GM12865 (cell line): ENCODE measurements at regions not wholly inside any gene's neighbourhood (a gene's known extent, or its start where the extent isn't known, plus 50 kb on each side); places are given as distances from the start of the nearest gene placed in this dataset.

Experiments used
- DNase-seq: peaks from one replicate; pipeline ENCODE4 v3.0.0; 2010; ENCODE audit warnings: low read depth
- H3K4me3 ChIP-seq: 2 replicates; pipeline ENCODE4 v1.5.1; 2011; ENCODE audit warnings: mild to moderate bottlenecking, low read depth, low read length, control low read depth
- TF ChIP-seq, protein P1 (sequence below): IDR thresholded peaks from 2 replicates; pipeline ENCODE4 v1.5.1; 2011; ENCODE audit warnings: low read length, control low read depth, low read depth, inconsistent platforms; ENCODE audit not compliant: insufficient read depth; ENCODE audit errors: missing control alignments

DNA sequence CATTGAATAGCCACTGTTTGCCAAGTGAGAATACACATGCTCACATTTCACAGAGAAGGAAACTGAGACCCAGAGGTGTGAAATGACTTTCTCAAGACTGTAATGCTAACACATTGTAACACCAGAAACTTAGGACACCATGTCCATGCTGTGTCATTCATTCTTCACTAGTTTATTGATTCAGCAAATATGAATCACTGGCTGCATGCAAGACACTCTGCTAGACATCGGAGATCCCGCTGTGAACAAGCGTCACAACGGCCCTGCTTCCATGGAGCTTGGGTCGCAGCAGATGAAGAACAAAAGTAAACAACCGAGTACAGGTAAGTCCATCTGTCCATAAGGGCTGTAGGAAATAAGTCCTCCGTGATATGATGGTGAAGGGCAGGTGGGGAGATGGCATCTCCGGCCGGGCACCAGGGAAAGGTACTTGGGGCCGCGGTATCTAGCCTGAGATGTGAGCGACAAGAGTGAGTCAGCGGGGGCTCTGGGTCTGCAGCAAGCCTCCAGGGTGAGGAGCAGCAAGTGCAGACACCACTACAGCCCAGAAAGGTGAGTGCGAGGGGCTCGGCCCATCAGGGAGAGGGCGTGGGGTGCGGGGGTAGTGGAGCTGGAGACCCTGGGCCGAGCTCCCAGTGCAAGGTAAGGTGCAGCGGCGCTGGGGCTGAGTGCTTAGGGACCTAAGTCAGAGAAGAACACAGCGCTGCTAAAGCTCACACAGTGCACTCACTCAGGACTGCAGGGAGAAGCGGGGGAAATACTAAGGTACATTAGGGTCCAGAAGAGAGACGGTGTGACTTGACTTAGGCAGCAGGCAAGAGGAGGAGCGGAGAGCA lies 391.2 kb downstream of the FBXO15 start:
- TF ChIP-seq, protein P1, sequence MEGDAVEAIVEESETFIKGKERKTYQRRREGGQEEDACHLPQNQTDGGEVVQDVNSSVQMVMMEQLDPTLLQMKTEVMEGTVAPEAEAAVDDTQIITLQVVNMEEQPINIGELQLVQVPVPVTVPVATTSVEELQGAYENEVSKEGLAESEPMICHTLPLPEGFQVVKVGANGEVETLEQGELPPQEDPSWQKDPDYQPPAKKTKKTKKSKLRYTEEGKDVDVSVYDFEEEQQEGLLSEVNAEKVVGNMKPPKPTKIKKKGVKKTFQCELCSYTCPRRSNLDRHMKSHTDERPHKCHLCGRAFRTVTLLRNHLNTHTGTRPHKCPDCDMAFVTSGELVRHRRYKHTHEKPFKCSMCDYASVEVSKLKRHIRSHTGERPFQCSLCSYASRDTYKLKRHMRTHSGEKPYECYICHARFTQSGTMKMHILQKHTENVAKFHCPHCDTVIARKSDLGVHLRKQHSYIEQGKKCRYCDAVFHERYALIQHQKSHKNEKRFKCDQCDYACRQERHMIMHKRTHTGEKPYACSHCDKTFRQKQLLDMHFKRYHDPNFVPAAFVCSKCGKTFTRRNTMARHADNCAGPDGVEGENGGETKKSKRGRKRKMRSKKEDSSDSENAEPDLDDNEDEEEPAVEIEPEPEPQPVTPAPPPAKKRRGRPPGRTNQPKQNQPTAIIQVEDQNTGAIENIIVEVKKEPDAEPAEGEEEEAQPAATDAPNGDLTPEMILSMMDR = no peak
- no peak overlapping the region for H3K4me3 ChIP-seq
- DNase-seq = no peak

- TF ChIP-seq, protein P1 = no peak
- no peak for DNase-seq
- H3K4me3 ChIP-seq = no peak overlapping the region
These were observed 394.7 kb downstream of the FBXO15 start for GRCh38 chr18:73752965-73753364.

DNA sequence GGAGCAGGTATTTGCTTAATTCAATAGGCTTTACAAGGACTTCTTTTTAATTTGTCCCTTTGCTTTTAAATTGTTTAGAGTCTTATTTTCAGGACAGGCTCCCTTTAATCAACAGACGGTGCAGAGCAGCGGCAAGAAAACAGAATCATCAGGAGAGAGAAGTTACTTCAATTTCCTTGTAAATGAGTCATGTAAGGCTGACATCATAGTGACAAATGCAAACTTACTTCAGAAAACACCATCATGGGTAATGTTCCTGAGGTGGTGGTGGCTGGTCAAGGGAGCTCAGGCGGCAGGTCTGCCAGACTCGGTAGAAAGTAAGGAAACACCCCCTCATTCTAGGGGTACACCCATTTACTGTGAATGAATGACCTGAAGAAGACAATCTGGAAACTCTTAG lies 395.1 kb downstream of the FBXO15 start:
- no peak for DNase-seq
- H3K4me3 ChIP-seq = no peak overlapping the region
- TF ChIP-seq, protein P1 = no peak

DNA sequence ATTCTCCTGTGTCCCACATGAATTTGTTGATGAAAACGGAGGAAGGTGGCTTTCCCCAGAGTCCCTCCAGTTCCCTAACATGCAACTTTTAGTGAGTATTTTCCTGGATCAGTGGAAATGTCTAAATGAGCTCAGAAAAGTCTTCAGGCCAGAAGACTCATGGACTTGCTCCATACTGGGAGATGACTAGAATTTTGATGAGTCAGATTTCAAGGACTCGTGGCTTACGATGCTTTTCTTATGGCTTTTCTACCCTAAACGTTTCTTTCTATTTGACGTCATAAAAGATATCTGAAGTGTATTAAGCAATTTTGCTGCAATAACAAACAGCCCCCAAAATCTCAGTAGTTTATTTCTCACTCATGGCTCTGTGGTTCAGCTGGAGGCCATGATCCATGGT lies 397.6 kb downstream of the FBXO15 start:
- H3K4me3 ChIP-seq = no peak overlapping the region
- DNase-seq = no peak
- TF ChIP-seq, protein P1 = no peak

GRCh38 chr18:73749304-73749703 lies 398.3 kb downstream of the FBXO15 start:
- DNase-seq = no peak
- TF ChIP-seq, protein P1 = no peak

GRCh38 chr18:73748731-73749130 lies 398.9 kb downstream of the FBXO15 start:
- no peak overlapping the region for H3K4me3 ChIP-seq
- TF ChIP-seq, protein P1 = no peak
- DNase-seq = no peak

More at GRCh38 chr18:73749304-73749703, 398.3 kb downstream of the FBXO15 start:
- H3K4me3 ChIP-seq = no peak overlapping the region

- H3K4me3 ChIP-seq = no peak overlapping the region
- TF ChIP-seq, protein P1 = no peak
- no peak for DNase-seq
These were observed 401.5 kb downstream of the FBXO15 start for GRCh38 chr18:73746101-73746500.
